Endothelial cell (in vitro differentiated cells): ENCODE measurements at regions not wholly inside any gene's neighbourhood (a gene's known extent, or its start where the extent isn't known, plus 50 kb on each side); places are given as distances from the start of the nearest gene placed in this dataset.

Source experiments
- DNase-seq: peaks from one replicate; pipeline ENCODE4 v3.0.0; 2021; ENCODE audit warnings: low spot score
- H3K27ac Mint-ChIP-seq: one replicate; pipeline ENCODE4 v1.8.0; 2021; ENCODE audit warnings: mixed read lengths, inconsistent platforms; ENCODE audit not compliant: unreplicated experiment
- H3K27me3 Mint-ChIP-seq: one replicate; pipeline ENCODE4 v1.8.0; 2021; ENCODE audit warnings: mild to moderate bottlenecking, moderate library complexity, mixed read lengths, inconsistent platforms; ENCODE audit not compliant: unreplicated experiment
- H3K36me3 Mint-ChIP-seq: one replicate; pipeline ENCODE4 v1.8.0; 2021; ENCODE audit warnings: mild to moderate bottlenecking, low read depth, mixed read lengths, inconsistent platforms; ENCODE audit not compliant: unreplicated experiment
- H3K4me1 Mint-ChIP-seq: one replicate; pipeline ENCODE4 v1.8.0; 2021; ENCODE audit warnings: mild to moderate bottlenecking, mixed read lengths, inconsistent platforms; ENCODE audit not compliant: unreplicated experiment
- H3K4me3 Mint-ChIP-seq: one replicate; pipeline ENCODE4 v1.8.0; 2021; ENCODE audit warnings: mild to moderate bottlenecking, mixed read lengths, inconsistent platforms; ENCODE audit not compliant: unreplicated experiment
- H3K9me3 Mint-ChIP-seq: one replicate; pipeline ENCODE4 v1.8.0; 2021; ENCODE audit warnings: mixed read lengths, inconsistent platforms; ENCODE audit not compliant: unreplicated experiment
- CTCF ChIP-seq: fragments of 200-600 bp; sonication (generic); IDR thresholded peaks from one replicate; pipeline ENCODE4 v1.5.0; 2021; ENCODE audit warnings: antibody characterized with exemption; ENCODE audit not compliant: unreplicated experiment

DNA sequence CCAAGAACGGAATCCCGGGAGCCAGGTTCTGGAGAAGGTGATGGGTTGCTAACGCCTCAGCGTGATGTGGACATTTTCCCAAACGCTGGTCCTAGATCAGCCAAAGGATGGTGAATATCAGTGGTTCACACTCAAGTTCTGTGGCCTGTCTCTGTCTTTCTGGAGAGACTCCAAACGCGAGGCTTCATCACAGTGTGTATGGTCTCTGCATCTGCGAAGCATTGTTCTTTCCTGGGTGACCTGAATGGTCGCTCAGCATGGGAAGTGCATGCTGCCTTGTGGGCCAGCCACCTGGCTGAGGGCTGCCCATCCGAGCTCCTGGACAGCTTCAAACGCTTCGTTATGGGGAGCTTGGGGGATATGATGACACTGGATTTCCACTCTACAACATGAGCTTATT, 810.0 kb downstream of the TBC1D22A start:
- Mint-ChIP-seq H3K27ac (no peak overlapping the region), H3K9me3 (peaks cover 70% of the 10 kb centered on the region), H3K4me3 (no peak overlapping the region), H3K36me3 (peaks cover 20% of the 10 kb centered on the region), H3K4me1 (no peaks in the 10 kb centered on the region), H3K27me3 (peaks cover 15% of the 10 kb centered on the region)
- DNase-seq = no peak
- TF ChIP-seq CTCF = no peak

DNA sequence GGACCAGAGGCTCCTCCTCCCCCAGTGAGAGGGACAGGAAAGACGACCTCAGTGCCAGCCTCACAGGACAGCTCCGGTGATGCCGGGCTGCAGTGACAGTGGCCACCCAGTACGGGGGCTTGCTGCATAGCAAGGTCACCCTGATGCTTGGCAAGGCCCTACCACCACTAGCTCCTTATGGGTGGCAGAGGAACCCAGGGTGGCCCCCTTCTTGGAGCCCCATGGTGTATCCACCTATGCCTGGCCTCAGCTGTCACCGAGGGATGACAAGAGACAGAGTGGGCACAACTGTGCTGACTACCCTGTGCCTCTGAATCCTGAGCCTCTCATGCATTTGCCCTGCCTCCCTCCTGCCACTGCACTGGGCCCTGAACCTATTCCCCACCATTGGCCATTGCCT, 809.2 kb downstream of the TBC1D22A start:
- Mint-ChIP-seq H3K36me3 (peaks cover 24% of the 10 kb centered on the region), H3K27ac (no peak overlapping the region), H3K27me3 (peaks cover 14% of the 10 kb centered on the region), H3K4me1 (no peaks in the 10 kb centered on the region), H3K9me3 (peaks cover 65% of the 10 kb centered on the region), H3K4me3 (no peak overlapping the region)
- DNase-seq = no peak
- no peak for TF ChIP-seq CTCF

GRCh38 chr22:47570851-47571250, 808.4 kb downstream of the TBC1D22A start:
- no peak for DNase-seq
- Mint-ChIP-seq H3K4me3 (no peak overlapping the region), H3K36me3 (peaks cover 26% of the 10 kb centered on the region), H3K4me1 (no peaks in the 10 kb centered on the region), H3K9me3 (peaks cover 59% of the 10 kb centered on the region), H3K27ac (no peak overlapping the region), H3K27me3 (peaks cover 13% of the 10 kb centered on the region)
- TF ChIP-seq CTCF = no peak

- H3K27me3 Mint-ChIP-seq = peaks cover 16% of the 10 kb centered on the region
- peaks cover 30% of the 10 kb centered on the region for H3K36me3 Mint-ChIP-seq
- H3K9me3 Mint-ChIP-seq = peaks cover 60% of the 10 kb centered on the region
- TF ChIP-seq CTCF = no peak
- no peak overlapping the region for H3K27ac Mint-ChIP-seq
- H3K4me1 Mint-ChIP-seq = no peaks in the 10 kb centered on the region
- H3K4me3 Mint-ChIP-seq = no peak overlapping the region
- no peak for DNase-seq
Observed at GRCh38 chr22:47570300-47570685, 807.8 kb downstream of the TBC1D22A start.

DNA sequence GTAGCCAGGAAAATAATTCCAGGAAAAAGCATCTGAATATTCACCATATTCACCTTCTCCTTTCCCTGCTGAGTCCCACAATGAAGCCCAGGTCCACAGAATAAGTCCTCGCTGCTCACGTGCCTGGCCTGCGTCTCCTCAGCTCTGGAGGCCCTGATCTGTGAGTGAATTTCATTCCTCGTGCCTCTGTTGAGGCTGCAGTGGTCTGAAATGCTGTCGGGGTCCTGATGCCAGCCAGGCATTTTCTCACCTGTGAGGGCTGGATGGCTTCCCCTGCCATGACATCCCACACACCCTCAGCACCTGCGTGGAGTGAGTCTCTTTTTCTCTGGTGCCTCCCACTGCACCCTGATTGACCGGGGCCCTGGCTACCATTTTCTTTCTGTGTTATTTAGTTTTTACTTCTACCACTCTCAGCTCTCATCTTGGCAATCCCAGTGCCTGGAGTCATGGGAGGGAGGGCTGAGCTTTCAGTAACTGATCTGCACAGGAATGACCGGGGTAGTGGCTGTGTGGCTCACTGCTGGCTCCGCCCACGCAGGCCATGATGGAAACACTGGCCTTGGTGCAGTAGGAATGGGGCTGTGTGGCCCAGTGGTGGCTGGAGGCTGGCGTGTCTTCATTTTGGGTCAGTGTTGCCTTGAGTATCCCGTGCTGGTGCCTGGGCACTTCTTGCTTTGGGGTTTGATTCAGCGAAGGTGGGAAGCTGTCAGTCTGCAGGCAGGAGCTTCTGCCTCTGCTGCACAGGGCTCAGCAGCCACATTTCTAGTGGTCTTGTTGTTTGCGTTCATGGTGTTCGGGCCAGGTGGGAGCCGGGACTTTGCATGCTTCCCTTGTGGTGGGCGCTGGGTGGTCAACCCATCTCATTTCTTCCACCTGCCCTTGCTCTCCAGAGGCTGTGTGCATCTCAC, 807.2 kb downstream of the TBC1D22A start:
- peaks cover 60% of the 10 kb centered on the region for H3K9me3 Mint-ChIP-seq
- no peaks in the 10 kb centered on the region for H3K4me1 Mint-ChIP-seq
- peaks cover 16% of the 10 kb centered on the region for H3K27me3 Mint-ChIP-seq
- TF ChIP-seq CTCF = no peak
- DNase-seq = no peak
- no peak overlapping the region for H3K27ac Mint-ChIP-seq
- H3K36me3 Mint-ChIP-seq = peaks cover 37% of the 10 kb centered on the region
- H3K4me3 Mint-ChIP-seq = no peak overlapping the region
